ENCODE measurements at regions not wholly inside any gene's neighbourhood (a gene's known extent, or its start where the extent isn't known, plus 50 kb on each side); places are given as distances from the start of the nearest gene placed in this dataset.

DNA sequence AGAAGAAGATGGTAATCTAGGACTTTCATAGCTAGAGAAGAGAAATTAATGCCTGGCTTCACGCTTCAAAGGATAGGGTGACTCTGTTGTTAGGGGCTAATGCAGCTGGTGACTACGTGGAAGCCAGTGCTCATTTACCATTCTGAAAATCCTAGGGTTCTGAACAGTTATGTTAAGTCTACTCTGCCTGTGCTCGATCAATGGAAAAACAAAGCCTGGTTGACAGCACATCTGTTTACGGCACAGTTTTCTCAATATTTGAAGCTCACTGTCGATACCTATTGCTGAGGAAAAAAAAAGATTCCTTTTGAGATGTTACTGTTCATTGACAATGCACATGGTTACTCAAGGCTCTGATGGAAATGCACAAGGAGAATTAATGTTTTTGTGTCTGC is 182.6 kb upstream of the NUDT6 start:
- intact Hi-C loops (cut with micrococcal nuclease): loop anchor here in 1 of 2 donors (10.0 kb wide), 1 partner anchor 560 kb away; no protein-coding TSS in a partner anchor
- TF ChIP-seq, protein P1, sequence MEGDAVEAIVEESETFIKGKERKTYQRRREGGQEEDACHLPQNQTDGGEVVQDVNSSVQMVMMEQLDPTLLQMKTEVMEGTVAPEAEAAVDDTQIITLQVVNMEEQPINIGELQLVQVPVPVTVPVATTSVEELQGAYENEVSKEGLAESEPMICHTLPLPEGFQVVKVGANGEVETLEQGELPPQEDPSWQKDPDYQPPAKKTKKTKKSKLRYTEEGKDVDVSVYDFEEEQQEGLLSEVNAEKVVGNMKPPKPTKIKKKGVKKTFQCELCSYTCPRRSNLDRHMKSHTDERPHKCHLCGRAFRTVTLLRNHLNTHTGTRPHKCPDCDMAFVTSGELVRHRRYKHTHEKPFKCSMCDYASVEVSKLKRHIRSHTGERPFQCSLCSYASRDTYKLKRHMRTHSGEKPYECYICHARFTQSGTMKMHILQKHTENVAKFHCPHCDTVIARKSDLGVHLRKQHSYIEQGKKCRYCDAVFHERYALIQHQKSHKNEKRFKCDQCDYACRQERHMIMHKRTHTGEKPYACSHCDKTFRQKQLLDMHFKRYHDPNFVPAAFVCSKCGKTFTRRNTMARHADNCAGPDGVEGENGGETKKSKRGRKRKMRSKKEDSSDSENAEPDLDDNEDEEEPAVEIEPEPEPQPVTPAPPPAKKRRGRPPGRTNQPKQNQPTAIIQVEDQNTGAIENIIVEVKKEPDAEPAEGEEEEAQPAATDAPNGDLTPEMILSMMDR (IDR thresholded peaks at IDR 0.05): no peak
- Histone ChIP-seq H3K9me3 (replicated peaks in 1 of 2; ENCODE audit: control insufficient read depth in 1 of 2, insufficient read depth in 1 of 2, low read length in 2 of 2) (no peaks in the 10 kb centered on the region), H3K4me1 (ENCODE audit: control insufficient read depth in 1 of 2, insufficient read depth in 2 of 2, low read length in 2 of 2) (no peaks in the 10 kb centered on the region), H4K20me1 (ENCODE audit: insufficient read depth, low read length) (no peaks in the 10 kb centered on the region), H3K4me2 (replicated peaks; ENCODE audit: extremely low read depth, low read length, poor library complexity, severe bottlenecking) (no peak overlapping the region), H3K27ac (ENCODE audit: low read depth in 1 of 2, low read length in 2 of 2) (no peak overlapping the region), H3K27me3 (ENCODE audit: control insufficient read depth in 2 of 2, insufficient read depth in 2 of 2, low read length in 2 of 2) (no peaks in the 10 kb centered on the region), H3K9ac (ENCODE audit: insufficient read depth, low read length, poor library complexity, severe bottlenecking) (no peak overlapping the region), H2AFZ (ENCODE audit: insufficient read depth, low read depth, low read length, poor library complexity, severe bottlenecking) (no peak overlapping the region), H3K36me3 (replicated peaks in 1 of 2; ENCODE audit: control insufficient read depth in 1 of 2, insufficient read depth in 2 of 2, low read length in 2 of 2) (no peaks in the 10 kb centered on the region), H3K79me2 (ENCODE audit: insufficient read depth, low read length) (no peaks in the 10 kb centered on the region), H3K4me3 (replicated peaks in 1 of 3; ENCODE audit: low read depth in 2 of 3, low read length in 3 of 3) (no peak overlapping the region)
- no peaks in the 10 kb centered on the region for H3K27me3 Mint-ChIP-seq (ENCODE audit: low read depth in 3 of 3)
- H3K27ac Mint-ChIP-seq: no peak overlapping the region
- no peak for DNase-seq
- 98% methylated on average over 5 of the region's 5 CpGs for WGBS (ENCODE audit: insufficient coverage)
- H3K36me3 Mint-ChIP-seq: peaks cover 4 to 9% of the 10 kb centered on the region in 2 donors
- peaks cover 0 to 5% (median 0%) of the 10 kb centered on the region in 7 donors for H3K9me3 Mint-ChIP-seq
- no peak overlapping the region for H3K4me3 Mint-ChIP-seq
- no peaks in the 10 kb centered on the region for H3K4me1 Mint-ChIP-seq

DNA sequence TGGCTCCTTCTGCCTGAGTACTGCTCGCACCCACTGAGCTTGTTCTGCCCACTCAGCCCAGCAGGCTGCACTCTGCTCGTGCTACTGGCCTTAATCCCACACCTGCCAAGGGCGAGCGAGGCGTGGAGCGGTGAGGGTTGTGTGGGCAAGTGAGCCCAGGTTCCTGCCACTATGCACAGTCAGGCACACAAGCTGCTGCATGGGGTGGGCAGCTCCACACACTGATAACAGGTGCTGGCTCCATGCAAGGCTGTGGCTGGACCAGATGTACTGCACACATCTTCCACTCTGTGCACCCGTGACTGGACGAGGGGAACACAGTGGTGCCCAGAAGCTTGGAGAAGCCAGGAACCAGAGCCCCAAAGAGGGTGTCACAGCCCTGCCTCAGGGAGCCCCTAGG is 184.3 kb upstream of the NUDT6 start:
- peaks cover 4 to 6% of the 10 kb centered on the region in 2 donors for H3K36me3 Mint-ChIP-seq
- no peak for DNase-seq
- Histone ChIP-seq H3K36me3 (replicated peaks in 1 of 2; ENCODE audit: control insufficient read depth in 1 of 2, insufficient read depth in 2 of 2, low read length in 2 of 2) (no peaks in the 10 kb centered on the region), H2AFZ (ENCODE audit: insufficient read depth, low read depth, low read length, poor library complexity, severe bottlenecking) (no peak overlapping the region), H3K27me3 (ENCODE audit: control insufficient read depth in 2 of 2, insufficient read depth in 2 of 2, low read length in 2 of 2) (no peaks in the 10 kb centered on the region), H3K4me3 (replicated peaks in 1 of 3; ENCODE audit: low read depth in 2 of 3, low read length in 3 of 3) (no peak overlapping the region), H3K27ac (ENCODE audit: low read depth in 1 of 2, low read length in 2 of 2) (no peak overlapping the region), H3K4me2 (replicated peaks; ENCODE audit: extremely low read depth, low read length, poor library complexity, severe bottlenecking) (no peak overlapping the region), H3K79me2 (ENCODE audit: insufficient read depth, low read length) (no peaks in the 10 kb centered on the region), H3K9ac (ENCODE audit: insufficient read depth, low read length, poor library complexity, severe bottlenecking) (no peak overlapping the region), H3K9me3 (replicated peaks in 1 of 2; ENCODE audit: control insufficient read depth in 1 of 2, insufficient read depth in 1 of 2, low read length in 2 of 2) (no peaks in the 10 kb centered on the region), H3K4me1 (ENCODE audit: control insufficient read depth in 1 of 2, insufficient read depth in 2 of 2, low read length in 2 of 2) (no peaks in the 10 kb centered on the region), H4K20me1 (ENCODE audit: insufficient read depth, low read length) (no peaks in the 10 kb centered on the region)
- no peaks in the 10 kb centered on the region for H3K27me3 Mint-ChIP-seq (ENCODE audit: low read depth in 3 of 3)
- H3K4me1 Mint-ChIP-seq: no peaks in the 10 kb centered on the region
- TF ChIP-seq, protein P1 (IDR thresholded peaks at IDR 0.05): no peak
- intact Hi-C loops (cut with micrococcal nuclease): loop anchor here in 1 of 2 donors (10.0 kb wide), 1 partner anchor 558 kb away; no protein-coding TSS in a partner anchor
- no peak overlapping the region for H3K27ac Mint-ChIP-seq
- peaks cover 0 to 5% (median 0%) of the 10 kb centered on the region in 7 donors for H3K9me3 Mint-ChIP-seq
- 98% methylated on average over 8 of the region's 8 CpGs for WGBS (ENCODE audit: insufficient coverage)
- H3K4me3 Mint-ChIP-seq: no peak overlapping the region
